Ascending aorta (tissue), 2 donors: ENCODE measurements at regions not wholly inside any gene's neighbourhood (a gene's known extent, or its start where the extent isn't known, plus 50 kb on each side); places are given as distances from the start of the nearest gene placed in this dataset.

Experiments
- DNase-seq, 2 donors: peaks; one replicate each; pipeline ENCODE4 v3.0.0-alpha.2; 2019; ENCODE audit warnings: low spot score in 2 of 2
- H3K27ac ChIP-seq, 2 donors: fragments of 200-600 bp; sonication (generic); one replicate each; pipeline ENCODE4 v1.5.1; 2016 to 2017; ENCODE audit warnings: mild to moderate bottlenecking in 1 of 2
- H3K27me3 ChIP-seq: fragments of 200-600 bp; sonication (generic); one replicate; pipeline ENCODE4 v1.5.1; 2017
- H3K36me3 ChIP-seq, 2 donors: fragments of 200-600 bp; sonication (generic); one replicate each; pipeline ENCODE4 v1.5.1; 2016
- H3K4me1 ChIP-seq, 2 donors: fragments of 200-600 bp; sonication (generic); one replicate each; pipeline ENCODE4 v1.5.1; 2016 to 2017; ENCODE audit warnings: mild to moderate bottlenecking in 1 of 2
- H3K4me3 ChIP-seq, 2 donors: fragments of 200-600 bp; sonication (generic); one replicate each; pipeline ENCODE4 v1.5.1; 2016 to 2017; ENCODE audit warnings: mild to moderate bottlenecking in 1 of 2
- H3K9me3 ChIP-seq, 2 donors: fragments of 200-600 bp; sonication (generic); one replicate each; pipeline ENCODE4 v1.5.1; 2016
- CTCF ChIP-seq, 3 experiments: fragments of 200-600 bp in 2 of 3; fragments of 450-650 bp in 1 of 3; sonication (generic) in 2 of 3; IDR thresholded peaks; one replicate each; pipeline ENCODE4 v1.5.1; 2016 to 2019; ENCODE audit warnings: antibody characterized with exemption in 3 of 3, mild to moderate bottlenecking in 1 of 3, moderate library complexity in 1 of 3
- intact Hi-C: fragments of 100-400 bp; cut with DNase I; formaldehyde crosslinking; loops from one replicate; pipeline ENCODE4 v1.15.1; 2023

- no peak overlapping the region for H3K4me3 ChIP-seq
Measured at GRCh38 chr2:22788749-22789327, 596.1 kb upstream of the KLHL29 start.

GRCh38 chr2:22795287-22795866 is 589.6 kb upstream of the KLHL29 start:
- no peak for TF ChIP-seq CTCF (IDR thresholded peaks at IDR 0.05)
- no peak overlapping the region for H3K4me3 ChIP-seq
- intact Hi-C loops, result no loop called here

More at GRCh38 chr2:22788749-22789327, 596.1 kb upstream of the KLHL29 start:
- no peaks in the 10 kb centered on the region for H3K36me3 ChIP-seq
- no peaks in the 10 kb centered on the region for H3K9me3 ChIP-seq
- no peaks in the 10 kb centered on the region for H3K27me3 ChIP-seq
- intact Hi-C loops, result no loop called here
- no peak overlapping the region for H3K27ac ChIP-seq
- DNase-seq, result no peak
- TF ChIP-seq CTCF (IDR thresholded peaks at IDR 0.05), result no peak
- H3K4me1 ChIP-seq, result no peaks in the 10 kb centered on the region

GRCh38 chr2:22798386-22798785 is 586.6 kb upstream of the KLHL29 start:
- H3K27ac ChIP-seq, result no peak overlapping the region
- no peaks in the 10 kb centered on the region for H3K27me3 ChIP-seq
- H3K4me1 ChIP-seq, result no peaks in the 10 kb centered on the region
- H3K9me3 ChIP-seq, result no peaks in the 10 kb centered on the region
- intact Hi-C loops, result no loop called here
- no peak overlapping the region for H3K4me3 ChIP-seq
- TF ChIP-seq CTCF (IDR thresholded peaks at IDR 0.05), result no peak
- no peaks in the 10 kb centered on the region for H3K36me3 ChIP-seq
- no peak for DNase-seq

More at GRCh38 chr2:22795287-22795866, 589.6 kb upstream of the KLHL29 start:
- no peaks in the 10 kb centered on the region for H3K36me3 ChIP-seq
- H3K27me3 ChIP-seq, result no peaks in the 10 kb centered on the region
- no peak for DNase-seq
- H3K9me3 ChIP-seq, result no peaks in the 10 kb centered on the region
- H3K27ac ChIP-seq, result no peak overlapping the region
- no peaks in the 10 kb centered on the region for H3K4me1 ChIP-seq

- intact Hi-C loops, result no loop called here
- Histone ChIP-seq H3K36me3 (no peaks in the 10 kb centered on the region), H3K27ac (no peak overlapping the region), H3K4me1 (no peaks in the 10 kb centered on the region), H3K27me3 (no peaks in the 10 kb centered on the region), H3K9me3 (peaks cover 0 to 6% of the 10 kb centered on the region in 2 donors), H3K4me3 (no peak overlapping the region)
- no peak for TF ChIP-seq CTCF (IDR thresholded peaks at IDR 0.05)
- DNase-seq, result no peak
Measured at GRCh38 chr2:22800412-22800811, 584.6 kb upstream of the KLHL29 start.

GRCh38 chr2:22801071-22801470 is 583.9 kb upstream of the KLHL29 start:
- H3K4me3 ChIP-seq, result no peak overlapping the region
- no peaks in the 10 kb centered on the region for H3K4me1 ChIP-seq
- peaks cover 0 to 6% of the 10 kb centered on the region in 2 donors for H3K9me3 ChIP-seq
- intact Hi-C loops, result no loop called here
- DNase-seq, result no peak
- no peak overlapping the region for H3K27ac ChIP-seq
- TF ChIP-seq CTCF (IDR thresholded peaks at IDR 0.05), result no peak
- H3K27me3 ChIP-seq, result no peaks in the 10 kb centered on the region
- no peaks in the 10 kb centered on the region for H3K36me3 ChIP-seq
